Right lobe of liver (tissue), 6 donors: ENCODE measurements at regions not wholly inside any gene's neighbourhood (a gene's known extent, or its start where the extent isn't known, plus 50 kb on each side); places are given as distances from the start of the nearest gene placed in this dataset.
A peak's percentile ranks its signal among the peaks of the same experiment; 100 is the strongest.

Source experiments
- ATAC-seq, 4 donors: fragments of 200-7000 bp; cut with Tn5 transposase; one replicate each; pipeline ENCODE4 v1.9.1; 2020; ENCODE audit warnings: mild to moderate bottlenecking in 4 of 4, moderate library complexity in 4 of 4
- DNase-seq, 3 donors: peaks; one replicate each; pipeline ENCODE4 v3.0.0-alpha.2; 2020
- H3K27ac ChIP-seq, 3 donors: fragments of 200-600 bp; one replicate each; pipeline ENCODE4 v1.8.0; 2022
- H3K27me3 ChIP-seq, 2 donors: fragments of 200-600 bp; one replicate each; pipeline ENCODE4 v1.8.0; 2022
- H3K36me3 ChIP-seq, 4 donors: fragments of 200-600 bp; sonication (generic) in 1 of 4; one replicate each; pipeline versions ENCODE4 v1.5.1 to v1.8.0; 2017 to 2022; ENCODE audit warnings: control low read depth in 1 of 4
- H3K4me1 ChIP-seq, 4 donors: fragments of 200-600 bp; sonication (generic) in 1 of 4; one replicate each; pipeline versions ENCODE4 v1.5.1 to v1.8.0; 2017 to 2022; ENCODE audit warnings: control low read depth in 1 of 4
- H3K4me3 ChIP-seq, 3 donors: fragments of 200-600 bp; one replicate each; pipeline ENCODE4 v1.8.0; 2022
- H3K9me3 ChIP-seq, 4 donors: fragments of 200-600 bp; sonication (generic) in 1 of 4; one replicate each; pipeline versions ENCODE4 v1.5.1 to v1.8.0; 2017 to 2022; ENCODE audit warnings: control low read depth in 1 of 4
- CTCF ChIP-seq, 4 donors: fragments of 200-600 bp in 3 of 4; fragments of 450-650 bp in 1 of 4; IDR thresholded peaks; one replicate each; pipeline versions ENCODE4 v1.5.1 to v1.8.0; 2016 to 2022; ENCODE audit warnings: antibody characterized with exemption in 4 of 4, mild to moderate bottlenecking in 2 of 4
- POLR2A ChIP-seq: fragments of 450-650 bp; IDR thresholded peaks from one replicate; pipeline ENCODE4 v1.6.1; 2017; ENCODE audit warnings: antibody characterized with exemption, mild to moderate bottlenecking
- WGBS: methylation state at CpG from one replicate; pipeline ENCODE4 v1.1.6; 2018; ENCODE audit warnings: low coverage, low lambda C conversion rate; ENCODE audit not compliant: insufficient coverage; ENCODE audit errors: missing lambda C conversion rate; 5-methylcytosine and 5-hydroxymethylcytosine counted together
- intact Hi-C, 2 donors: fragments of 100-400 bp; cut with DNase I; formaldehyde crosslinking; loops; one replicate each; pipeline versions ENCODE4 v1.11.2 to v1.14.1; 2022
- donor health status: DM: no; HTN: yes; CAD: no.
- donor health status: DM: no; HTN: no; CAD: no.
- donor health status: DM: no; HTN: no; CAD: no.
- donor health status: DM: no; HTN: yes; CAD: no.
- donor health status: DM: no; HTN: yes; CAD: no.

- Histone ChIP-seq H3K36me3 (no peaks in the 10 kb centered on the region), H3K27ac (no peak overlapping the region), H3K4me3 (no peak overlapping the region), H3K9me3 (no peaks in the 10 kb centered on the region), H3K4me1 (peaks cover 0 to 11% (median 3%) of the 10 kb centered on the region in 4 donors), H3K27me3 (no peaks in the 10 kb centered on the region)
- DNase-seq: no peak
- peak; percentile 81 to 89 (median 84) for ATAC-seq
- 29% methylated on average over 2 of the region's 2 CpGs for WGBS
- TF ChIP-seq CTCF (IDR thresholded peaks at IDR 0.05): no peak
- no peak for TF ChIP-seq POLR2A
- intact Hi-C loops: no loop called here
These were observed 423.2 kb upstream of the B3GALT2 start for GRCh38 chr1:193609592-193609991.

GRCh38 chr1:193607787-193608186, 421.4 kb upstream of the B3GALT2 start:
- intact Hi-C loops: no loop called here
- TF ChIP-seq CTCF (IDR thresholded peaks at IDR 0.05) (no peak), POLR2A (no peak)
- ATAC-seq: no peak
- WGBS: 90% methylated on average over 3 of the region's 3 CpGs
- Histone ChIP-seq H3K9me3 (no peaks in the 10 kb centered on the region), H3K27me3 (no peaks in the 10 kb centered on the region), H3K4me1 (peaks cover 0 to 16% (median 9%) of the 10 kb centered on the region in 4 donors), H3K36me3 (no peaks in the 10 kb centered on the region), H3K4me3 (no peak overlapping the region), H3K27ac (no peak overlapping the region)
- no peak for DNase-seq

GRCh38 chr1:193606035-193606434, 419.6 kb upstream of the B3GALT2 start:
- no peak for ATAC-seq
- DNase-seq: no peak
- Histone ChIP-seq H3K4me1 (peaks cover 0 to 20% (median 9%) of the 10 kb centered on the region in 4 donors), H3K27ac (no peak overlapping the region), H3K36me3 (no peaks in the 10 kb centered on the region), H3K27me3 (no peaks in the 10 kb centered on the region), H3K4me3 (no peak overlapping the region), H3K9me3 (no peaks in the 10 kb centered on the region)
- intact Hi-C loops: no loop called here
- TF ChIP-seq CTCF (IDR thresholded peaks at IDR 0.05) (no peak), POLR2A (no peak)
- WGBS: 78% methylated on average over 5 of the region's 5 CpGs

GRCh38 chr1:193602705-193603104, 416.3 kb upstream of the B3GALT2 start:
- intact Hi-C loops: no loop called here
- ATAC-seq (peak; percentile 69 to 87 (median 73)), DNase-seq (no peak)
- H3K4me3 ChIP-seq: no peak overlapping the region
- H3K27me3 ChIP-seq: no peaks in the 10 kb centered on the region
- WGBS: 69% methylated on average over 2 of the region's 2 CpGs
- TF ChIP-seq CTCF (IDR thresholded peaks at IDR 0.05): no peak
- no peak for TF ChIP-seq POLR2A
- peak overlapping the region in 1 of 3 donors; percentile 1 for H3K27ac ChIP-seq
- H3K9me3 ChIP-seq: no peaks in the 10 kb centered on the region
- H3K4me1 ChIP-seq: peaks cover 0 to 20% (median 8%) of the 10 kb centered on the region in 4 donors
- no peaks in the 10 kb centered on the region for H3K36me3 ChIP-seq
